GM10266 (cell line): ENCODE measurements at regions not wholly inside any gene's neighbourhood (a gene's known extent, or its start where the extent isn't known, plus 50 kb on each side); places are given as distances from the start of the nearest gene placed in this dataset.

Experiments used
- DNase-seq: peaks from one replicate; pipeline ENCODE4 v3.0.0; 2012; ENCODE audit errors: extremely low spot score
- CTCF ChIP-seq: IDR thresholded peaks from 2 replicates; pipeline ENCODE4 v1.5.1; 2012; ENCODE audit warnings: mild to moderate bottlenecking, low read depth; ENCODE audit not compliant: control insufficient read depth, insufficient read depth; ENCODE audit errors: missing control alignments

GRCh38 chr20:62545901-62546525 lies 70.2 kb upstream of the GATA5 start:
- TF ChIP-seq CTCF = no peak
- DNase-seq = no peak

GRCh38 chr20:62546606-62547005 lies 70.8 kb upstream of the GATA5 start:
- no peak for TF ChIP-seq CTCF
- DNase-seq = no peak

- no peak for DNase-seq
- TF ChIP-seq CTCF = no peak
Observed at GRCh38 chr20:62547364-62547763, 71.6 kb upstream of the GATA5 start.

- DNase-seq = no peak
- no peak for TF ChIP-seq CTCF
Observed at GRCh38 chr20:62548471-62548870, 72.7 kb upstream of the GATA5 start.

- DNase-seq = no peak
Observed at GRCh38 chr20:62549029-62549428, 73.2 kb upstream of the GATA5 start.

GRCh38 chr20:62549499-62550086 lies 73.8 kb upstream of the GATA5 start:
- TF ChIP-seq CTCF = no peak

More at GRCh38 chr20:62549029-62549428, 73.2 kb upstream of the GATA5 start:
- no peak for TF ChIP-seq CTCF

GRCh38 chr20:62550087-62550632 lies 74.4 kb upstream of the GATA5 start:
- no peak for DNase-seq
- no peak for TF ChIP-seq CTCF

More at GRCh38 chr20:62549499-62550086, 73.8 kb upstream of the GATA5 start:
- no peak for DNase-seq
